ENCODE measurements at regions not wholly inside any gene's neighbourhood (a gene's known extent, or its start where the extent isn't known, plus 50 kb on each side); places are given as distances from the start of the nearest gene placed in this dataset.

DNA sequence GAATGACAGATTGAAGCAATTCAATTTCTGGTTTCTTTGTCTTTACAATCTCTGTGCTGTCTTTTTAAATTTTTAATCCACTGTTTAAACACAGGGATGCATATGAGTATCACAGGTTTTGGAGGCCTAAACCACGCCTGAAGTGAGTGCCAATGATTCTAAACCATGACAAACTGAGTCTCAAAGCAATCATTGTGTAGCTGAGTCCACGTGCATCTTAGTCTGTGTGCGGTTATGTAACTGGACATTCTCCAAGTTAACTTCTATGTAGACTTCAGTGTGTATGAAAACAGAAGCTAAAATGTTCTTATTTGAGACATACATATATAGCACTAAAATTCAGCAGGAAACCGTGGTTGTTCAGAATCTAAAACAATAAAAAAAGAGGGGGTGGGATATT, 79.3 kb upstream of the ST8SIA6 start:
- TF ChIP-seq, protein P1, sequence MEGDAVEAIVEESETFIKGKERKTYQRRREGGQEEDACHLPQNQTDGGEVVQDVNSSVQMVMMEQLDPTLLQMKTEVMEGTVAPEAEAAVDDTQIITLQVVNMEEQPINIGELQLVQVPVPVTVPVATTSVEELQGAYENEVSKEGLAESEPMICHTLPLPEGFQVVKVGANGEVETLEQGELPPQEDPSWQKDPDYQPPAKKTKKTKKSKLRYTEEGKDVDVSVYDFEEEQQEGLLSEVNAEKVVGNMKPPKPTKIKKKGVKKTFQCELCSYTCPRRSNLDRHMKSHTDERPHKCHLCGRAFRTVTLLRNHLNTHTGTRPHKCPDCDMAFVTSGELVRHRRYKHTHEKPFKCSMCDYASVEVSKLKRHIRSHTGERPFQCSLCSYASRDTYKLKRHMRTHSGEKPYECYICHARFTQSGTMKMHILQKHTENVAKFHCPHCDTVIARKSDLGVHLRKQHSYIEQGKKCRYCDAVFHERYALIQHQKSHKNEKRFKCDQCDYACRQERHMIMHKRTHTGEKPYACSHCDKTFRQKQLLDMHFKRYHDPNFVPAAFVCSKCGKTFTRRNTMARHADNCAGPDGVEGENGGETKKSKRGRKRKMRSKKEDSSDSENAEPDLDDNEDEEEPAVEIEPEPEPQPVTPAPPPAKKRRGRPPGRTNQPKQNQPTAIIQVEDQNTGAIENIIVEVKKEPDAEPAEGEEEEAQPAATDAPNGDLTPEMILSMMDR (IDR thresholded peaks at IDR 0.05; ENCODE audit: low read depth, low read length), result no peak
- no peak for TF ChIP-seq EZH2phosphoT487 (IDR thresholded peaks at IDR 0.05; ENCODE audit: low read depth)

Measured in OCI-LY3 (cell line).